VCaP (cell line): ENCODE measurements at regions not wholly inside any gene's neighbourhood (a gene's known extent, or its start where the extent isn't known, plus 50 kb on each side); places are given as distances from the start of the nearest gene placed in this dataset.

ENCODE experiments used
- H3K27ac ChIP-seq: fragments of 450-650 bp; 2 replicates; pipeline ENCODE4 v1.5.1; 2017
- CTCF ChIP-seq: fragments of 450-650 bp; conservative IDR thresholded peaks from 2 replicates; pipeline ENCODE4 v1.5.1; 2017; ENCODE audit warnings: mild to moderate bottlenecking, moderate library complexity

GRCh38 chr2:223439184-223439583 is 163.0 kb downstream of the SCG2 start:
- H3K27ac ChIP-seq = no peak overlapping the region
- no peak for TF ChIP-seq CTCF

GRCh38 chr2:223439786-223440185 is 162.4 kb downstream of the SCG2 start:
- TF ChIP-seq CTCF = no peak
- no peak overlapping the region for H3K27ac ChIP-seq

- TF ChIP-seq CTCF = no peak
- no peak overlapping the region for H3K27ac ChIP-seq
Observed at GRCh38 chr2:223442847-223443246, 159.3 kb downstream of the SCG2 start.

- TF ChIP-seq CTCF = no peak
Observed at GRCh38 chr2:223450246-223450645, 151.9 kb downstream of the SCG2 start.

GRCh38 chr2:223457301-223457700 is 144.9 kb downstream of the SCG2 start:
- no peak overlapping the region for H3K27ac ChIP-seq
- no peak for TF ChIP-seq CTCF

More at GRCh38 chr2:223450246-223450645, 151.9 kb downstream of the SCG2 start:
- H3K27ac ChIP-seq = no peak overlapping the region

GRCh38 chr2:223459328-223459939 is 142.7 kb downstream of the SCG2 start:
- TF ChIP-seq CTCF = peak; percentile 49
- H3K27ac ChIP-seq = no peak overlapping the region

- TF ChIP-seq CTCF = no peak
- H3K27ac ChIP-seq = no peak overlapping the region
Observed at GRCh38 chr2:223460209-223460608, 142.0 kb downstream of the SCG2 start.
